ENCODE measurements at regions not wholly inside any gene's neighbourhood (a gene's known extent, or its start where the extent isn't known, plus 50 kb on each side); places are given as distances from the start of the nearest gene placed in this dataset.

DNA sequence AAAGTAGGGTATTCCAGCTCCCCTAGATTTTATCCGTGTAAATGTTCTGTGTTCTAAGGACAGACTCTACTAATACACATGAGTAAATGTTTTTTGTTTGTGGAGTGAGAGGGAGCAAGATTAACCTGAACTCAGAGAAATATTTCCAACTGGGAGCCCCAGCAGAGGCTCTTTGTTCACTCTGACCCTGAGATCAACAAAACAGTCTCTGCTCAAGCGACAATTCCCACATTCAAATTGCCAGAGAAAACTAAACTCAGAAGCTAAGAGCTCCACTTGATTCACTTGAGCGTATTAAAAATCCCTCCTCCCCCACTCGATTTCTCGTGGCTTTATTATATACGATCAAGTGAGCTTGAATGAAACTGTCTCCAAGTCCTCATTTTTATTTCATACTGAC is 413.9 kb upstream of the JARID2 start:
- no peak for ATAC-seq
- TF ChIP-seq POLR2A (IDR thresholded peaks at IDR 0.05) (no peak), CTCF (IDR thresholded peaks at IDR 0.05 in 4 of 5, conservative IDR thresholded peaks at IDR 0.05 in 1 of 5) (no peak)
- H3K9me3 ChIP-seq, result no peaks in the 10 kb centered on the region
- no peak overlapping the region for H3K4me3 ChIP-seq
- no peaks in the 10 kb centered on the region for H3K36me3 ChIP-seq
- no peaks in the 10 kb centered on the region for H3K4me1 ChIP-seq
- no peaks in the 10 kb centered on the region for H3K27me3 ChIP-seq
- no peak for DNase-seq
- H3K27ac ChIP-seq, result no peak overlapping the region
- intact Hi-C loops (cut with DNase I; ENCODE audit: low total_unique reads), result no loop called here
- in situ Hi-C loops (cut with MboI; ENCODE audit: low sequenced_read_pairs in 4 of 4), result no loop called here

- H3K4me3 ChIP-seq, result no peak overlapping the region
- H3K9me3 ChIP-seq, result no peaks in the 10 kb centered on the region
- no peaks in the 10 kb centered on the region for H3K27me3 ChIP-seq
- DNase-seq (no peak), ATAC-seq (no peak)
- intact Hi-C loops (cut with DNase I; ENCODE audit: low total_unique reads), result no loop called here
- no peak overlapping the region for H3K27ac ChIP-seq
- no peaks in the 10 kb centered on the region for H3K36me3 ChIP-seq
- H3K4me1 ChIP-seq, result no peaks in the 10 kb centered on the region
- TF ChIP-seq CTCF (IDR thresholded peaks at IDR 0.05 in 4 of 5, conservative IDR thresholded peaks at IDR 0.05 in 1 of 5) (no peak), POLR2A (IDR thresholded peaks at IDR 0.05) (no peak)
- in situ Hi-C loops (cut with MboI; ENCODE audit: low sequenced_read_pairs in 4 of 4), result no loop called here
Measured at GRCh38 chr6:14832427-14832826, 413.4 kb upstream of the JARID2 start.

- no peak overlapping the region for H3K27ac ChIP-seq
- no peaks in the 10 kb centered on the region for H3K36me3 ChIP-seq
- DNase-seq (no peak), ATAC-seq (no peak)
- H3K4me3 ChIP-seq, result no peak overlapping the region
- H3K9me3 ChIP-seq, result no peaks in the 10 kb centered on the region
- H3K4me1 ChIP-seq, result no peaks in the 10 kb centered on the region
- H3K27me3 ChIP-seq, result no peaks in the 10 kb centered on the region
- in situ Hi-C loops (cut with MboI; ENCODE audit: low sequenced_read_pairs in 4 of 4), result no loop called here
- TF ChIP-seq POLR2A (IDR thresholded peaks at IDR 0.05) (no peak), CTCF (IDR thresholded peaks at IDR 0.05 in 4 of 5, conservative IDR thresholded peaks at IDR 0.05 in 1 of 5) (no peak)
- intact Hi-C loops (cut with DNase I; ENCODE audit: low total_unique reads), result no loop called here
Measured at GRCh38 chr6:14834851-14835530, 410.9 kb upstream of the JARID2 start.

DNA sequence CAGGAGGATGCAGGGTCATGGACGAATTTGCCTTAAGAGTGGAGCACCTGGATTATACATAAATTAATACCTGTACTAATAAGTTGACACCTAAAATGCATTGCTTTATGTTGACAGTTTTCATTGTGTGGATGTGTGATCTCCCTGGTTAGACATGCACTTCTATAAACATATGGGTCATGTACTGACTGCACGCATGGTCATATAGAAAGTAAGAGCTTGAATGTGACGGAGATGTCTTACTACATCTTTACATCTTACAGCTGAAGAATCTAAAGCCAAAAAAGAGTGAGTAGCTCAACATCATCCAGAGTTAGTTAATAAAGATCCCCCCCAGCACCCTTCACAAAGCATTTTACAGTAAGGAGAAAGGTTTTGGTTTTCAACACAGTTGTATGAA is 408.4 kb upstream of the JARID2 start:
- Histone ChIP-seq H3K36me3 (no peaks in the 10 kb centered on the region), H3K27ac (no peak overlapping the region), H3K27me3 (no peaks in the 10 kb centered on the region), H3K4me1 (no peaks in the 10 kb centered on the region), H3K9me3 (no peaks in the 10 kb centered on the region), H3K4me3 (no peak overlapping the region)
- TF ChIP-seq POLR2A (IDR thresholded peaks at IDR 0.05), result no peak
- TF ChIP-seq CTCF (IDR thresholded peaks at IDR 0.05 in 4 of 5, conservative IDR thresholded peaks at IDR 0.05 in 1 of 5), result no peak
- ATAC-seq (no peak), DNase-seq (no peak)
- in situ Hi-C loops (cut with MboI; ENCODE audit: low sequenced_read_pairs in 4 of 4) (no loop called here), intact Hi-C loops (cut with DNase I; ENCODE audit: low total_unique reads) (no loop called here)

- DNase-seq, result no peak
- no peaks in the 10 kb centered on the region for H3K4me1 ChIP-seq
- TF ChIP-seq CTCF (IDR thresholded peaks at IDR 0.05 in 4 of 5, conservative IDR thresholded peaks at IDR 0.05 in 1 of 5), result no peak
- TF ChIP-seq POLR2A (IDR thresholded peaks at IDR 0.05), result no peak
- intact Hi-C loops (cut with DNase I; ENCODE audit: low total_unique reads), result no loop called here
- no peak for ATAC-seq
- H3K27ac ChIP-seq, result no peak overlapping the region
- H3K27me3 ChIP-seq, result no peaks in the 10 kb centered on the region
- H3K36me3 ChIP-seq, result no peaks in the 10 kb centered on the region
- in situ Hi-C loops (cut with MboI; ENCODE audit: low sequenced_read_pairs in 4 of 4), result no loop called here
- no peak overlapping the region for H3K4me3 ChIP-seq
- H3K9me3 ChIP-seq, result no peaks in the 10 kb centered on the region
Measured at GRCh38 chr6:14838133-14838583, 407.7 kb upstream of the JARID2 start.
